ENCODE measurements at regions not wholly inside any gene's neighbourhood (a gene's known extent, or its start where the extent isn't known, plus 50 kb on each side); places are given as distances from the start of the nearest gene placed in this dataset.
"Not testable (repeated sequence)": the region's sequence is repeated elsewhere in the genome, so short reads cannot be mapped to it uniquely, and the experiment has no call there.

DNA sequence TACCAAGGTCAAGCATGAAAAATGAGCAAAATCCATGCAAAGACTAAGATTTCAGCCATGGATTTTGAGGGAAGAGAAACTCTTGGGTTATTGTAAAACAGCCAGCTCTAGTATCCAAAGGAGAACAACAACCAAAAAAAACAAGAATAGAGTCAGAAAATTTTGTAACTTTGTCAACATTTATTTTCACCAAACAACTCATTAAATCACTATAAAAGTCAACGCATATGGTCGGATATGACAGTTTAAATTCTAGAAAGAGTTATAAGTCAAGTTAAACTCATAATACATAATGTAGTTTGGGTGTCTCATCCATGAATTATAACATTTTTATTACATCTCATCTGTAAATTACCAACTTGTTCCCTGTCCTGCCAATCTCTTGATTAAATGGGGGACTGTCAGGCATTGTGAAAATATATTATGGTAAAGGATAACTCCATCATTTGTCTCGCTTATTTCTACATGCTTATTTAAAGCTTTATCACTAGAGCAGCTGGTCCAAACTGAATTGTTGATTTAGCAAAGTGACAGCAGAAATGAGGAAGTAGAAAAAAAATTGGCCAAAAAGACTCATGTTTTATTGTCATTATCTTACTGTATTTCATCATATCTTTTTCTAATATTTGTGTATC is 224.8 kb upstream of the NOCT start:
- DNase-seq, result peak; percentile 8 to 13

DNA sequence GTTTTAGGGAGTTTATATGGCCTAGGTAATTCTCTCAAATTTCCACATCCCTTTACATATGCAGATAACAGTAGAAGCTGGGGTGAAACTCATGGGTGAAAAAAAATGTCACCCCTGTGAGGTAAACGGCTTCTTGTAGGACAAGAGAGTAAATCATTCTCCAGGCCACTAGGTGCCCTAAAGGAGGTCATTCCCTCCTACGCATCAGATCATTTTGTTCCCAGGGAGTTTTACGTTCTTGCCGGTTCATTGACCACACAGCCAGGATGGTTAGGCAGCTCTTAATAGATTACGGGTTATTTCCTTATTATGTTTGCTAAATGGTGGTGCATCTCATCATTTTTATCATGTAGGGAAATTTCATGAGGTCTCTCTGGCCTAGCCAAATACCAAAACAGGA is 225.8 kb upstream of the NOCT start:
- DNase-seq, result no peak

DNA sequence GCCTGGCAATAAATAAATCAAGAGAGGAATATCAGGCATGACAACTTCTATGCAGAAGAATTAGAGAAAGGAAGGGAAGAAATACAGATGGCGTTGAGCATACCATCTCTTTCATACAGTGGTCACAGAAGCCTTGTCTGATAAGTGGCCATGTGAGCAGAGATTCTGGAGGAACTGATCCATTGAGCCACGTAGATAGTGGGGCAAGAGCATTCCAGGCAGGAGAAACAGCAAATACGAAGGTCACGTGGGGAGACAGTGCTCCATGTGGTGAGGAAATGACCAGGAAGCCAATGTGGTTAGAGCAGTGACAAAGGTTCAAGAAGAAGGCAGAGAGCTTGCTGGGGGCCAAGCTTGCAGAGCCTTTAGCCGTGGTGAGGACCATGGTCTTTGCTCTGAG is 226.7 kb upstream of the NOCT start:
- DNase-seq, result no peak

DNA sequence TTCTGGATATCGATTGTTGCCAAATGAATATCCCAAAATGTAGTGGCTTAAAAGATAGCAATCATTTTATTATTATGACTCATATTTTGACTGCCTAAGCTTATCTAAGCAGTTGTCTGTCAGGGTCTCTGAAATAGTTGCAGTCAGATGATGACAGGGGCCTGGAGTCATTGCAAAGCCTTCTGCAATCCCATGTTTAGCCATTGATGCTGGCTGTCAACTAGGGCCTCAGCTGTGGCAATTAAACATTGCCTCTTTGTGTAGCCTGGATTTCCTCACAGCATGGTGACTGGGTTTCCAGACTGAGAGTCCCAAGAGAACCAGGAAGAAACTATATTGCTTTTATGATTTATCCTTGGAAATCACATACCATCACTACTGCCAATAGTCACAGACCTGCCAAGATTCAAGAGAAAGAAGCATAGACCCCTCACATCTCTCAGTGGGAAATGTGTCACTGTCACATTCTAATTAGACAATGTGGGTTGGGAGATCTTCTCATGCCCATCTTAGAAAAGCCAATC is 227.3 kb upstream of the NOCT start:
- DNase-seq, result no peak

DNA sequence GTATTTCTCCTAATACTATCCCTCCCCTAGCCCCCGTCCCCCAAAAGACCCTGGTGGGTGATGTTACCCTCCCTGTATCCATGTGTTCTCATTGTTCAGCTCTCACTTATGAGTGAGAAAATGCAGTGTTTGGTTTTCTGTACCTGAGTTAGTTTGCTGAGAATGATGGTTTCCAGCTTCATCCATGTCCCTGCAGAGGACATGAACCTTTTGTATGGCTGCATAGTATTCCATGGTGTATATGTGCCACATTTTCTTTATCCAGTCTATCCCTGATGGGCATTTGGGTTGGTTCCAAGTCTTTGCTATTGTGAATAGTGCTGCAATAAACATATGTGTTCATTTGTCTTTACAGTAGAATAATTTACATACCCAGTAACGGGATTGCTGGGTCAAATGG is 235.8 kb upstream of the NOCT start:
- not testable (repeated sequence) for DNase-seq

DNA sequence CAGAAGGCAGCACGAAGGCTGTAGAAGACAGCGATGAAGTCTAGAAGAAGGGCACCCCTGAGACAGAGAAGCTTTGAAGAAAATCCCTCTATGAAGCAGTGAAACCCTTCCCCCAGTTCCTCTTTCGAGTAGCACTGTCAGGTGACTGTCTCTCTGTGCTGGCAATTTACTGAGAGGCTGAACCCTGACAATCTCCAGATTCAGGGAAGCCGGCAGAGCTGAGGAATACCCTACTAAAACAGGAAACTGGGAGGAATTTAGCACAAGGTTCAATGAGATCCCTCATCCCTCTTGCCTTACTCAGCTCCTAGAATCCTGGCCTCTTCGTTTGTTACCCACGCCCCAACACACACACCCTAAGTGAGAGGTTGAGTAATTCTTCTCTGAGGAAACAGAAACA is 239.7 kb upstream of the NOCT start:
- DNase-seq, result peak; percentile 62 to 66

DNA sequence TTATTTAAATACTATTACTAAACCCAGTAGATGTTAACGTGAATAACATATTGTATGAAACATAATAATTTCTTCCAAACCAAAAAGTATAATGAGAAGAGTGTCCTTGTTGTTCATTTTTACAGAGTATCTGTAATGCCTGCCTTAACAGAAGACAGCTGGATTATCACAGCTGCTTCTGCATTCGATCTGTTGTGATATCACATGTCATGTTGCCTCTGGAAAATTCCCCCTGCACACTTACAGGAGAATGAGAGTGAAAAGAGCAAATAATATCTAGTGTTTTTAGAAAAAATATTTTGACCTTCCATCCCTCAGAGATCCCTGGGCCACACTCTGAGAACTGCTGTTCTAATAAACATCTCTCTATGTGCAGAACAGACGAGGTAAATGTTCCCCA is 240.1 kb upstream of the NOCT start:
- no peak for DNase-seq

DNA sequence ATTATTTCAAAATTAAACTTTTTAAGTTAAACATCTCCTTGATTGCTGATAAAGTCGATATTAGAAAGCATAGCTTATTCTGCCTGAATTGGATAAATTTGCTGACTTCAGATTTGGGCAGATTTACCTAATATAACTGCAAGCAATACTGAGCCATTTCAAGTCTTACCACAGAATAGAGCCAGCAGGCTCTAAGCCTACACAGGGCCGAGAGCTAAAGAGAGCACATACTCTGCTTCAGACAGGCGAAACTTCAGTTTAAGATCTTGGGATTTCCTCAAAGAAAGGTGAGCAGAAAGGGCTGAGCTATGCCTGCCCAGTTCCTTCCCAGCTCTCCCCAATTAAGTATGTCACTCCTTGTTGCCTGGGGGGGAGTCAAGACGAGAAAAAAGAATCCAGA is 240.6 kb upstream of the NOCT start:
- no peak for DNase-seq

DNA sequence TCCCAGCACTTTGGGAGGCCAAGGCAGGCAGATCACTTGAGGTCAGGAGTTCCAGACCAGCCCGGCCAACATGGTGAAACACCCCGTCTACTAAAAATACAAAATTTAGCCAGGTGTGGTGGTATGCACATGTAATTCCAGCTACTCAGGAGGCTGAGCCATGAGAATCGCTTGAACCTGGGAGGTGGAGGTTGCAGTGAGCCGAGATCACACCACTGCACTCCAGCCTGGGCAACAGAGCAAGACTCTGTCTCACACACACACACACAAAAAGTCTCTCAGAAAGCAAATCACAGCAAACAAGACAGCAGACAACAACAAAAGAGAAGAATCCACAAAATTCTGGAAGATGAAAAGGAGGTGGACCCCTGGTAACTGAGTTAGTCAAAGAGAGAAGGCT is 241.5 kb upstream of the NOCT start:
- not testable (repeated sequence) for DNase-seq

DNA sequence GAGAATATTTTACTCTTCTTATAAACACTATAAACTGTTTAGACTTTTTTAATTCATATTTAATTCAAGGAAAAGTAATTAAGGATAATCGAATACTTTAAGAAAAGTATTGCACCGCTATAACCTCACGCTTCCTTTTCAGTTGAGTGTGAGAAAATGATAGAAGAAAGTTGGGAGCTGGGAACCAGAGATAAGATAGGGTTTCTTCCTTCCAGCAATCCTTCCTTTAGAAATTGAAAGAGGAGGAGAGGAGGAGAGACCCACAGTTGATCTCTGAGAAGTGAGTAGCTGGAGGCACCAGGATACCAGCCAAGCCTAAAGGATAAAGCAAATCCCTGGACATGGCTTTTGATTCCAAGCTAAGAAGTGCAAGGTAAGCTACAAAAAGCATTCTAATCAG is 242.3 kb upstream of the NOCT start:
- DNase-seq, result no peak

DNA sequence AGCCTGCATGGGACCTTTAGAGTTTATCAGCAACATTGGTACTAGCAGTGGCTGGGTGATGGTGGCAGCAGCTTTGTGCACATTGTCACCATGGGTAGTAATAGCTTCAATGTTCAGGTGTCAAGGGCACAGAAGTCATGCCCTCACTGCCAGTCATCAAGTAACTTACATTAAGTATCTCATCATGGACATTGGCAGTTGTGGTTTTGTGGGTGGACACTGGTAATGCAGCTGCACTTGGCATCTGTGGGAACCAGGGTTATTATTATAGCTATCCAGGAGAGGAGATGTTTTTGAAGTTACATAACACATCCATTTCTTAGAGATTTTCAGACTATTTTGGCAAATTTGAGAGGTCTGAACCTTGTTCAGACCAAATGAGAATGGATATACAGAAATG is 243.2 kb upstream of the NOCT start:
- DNase-seq, result no peak

DNA sequence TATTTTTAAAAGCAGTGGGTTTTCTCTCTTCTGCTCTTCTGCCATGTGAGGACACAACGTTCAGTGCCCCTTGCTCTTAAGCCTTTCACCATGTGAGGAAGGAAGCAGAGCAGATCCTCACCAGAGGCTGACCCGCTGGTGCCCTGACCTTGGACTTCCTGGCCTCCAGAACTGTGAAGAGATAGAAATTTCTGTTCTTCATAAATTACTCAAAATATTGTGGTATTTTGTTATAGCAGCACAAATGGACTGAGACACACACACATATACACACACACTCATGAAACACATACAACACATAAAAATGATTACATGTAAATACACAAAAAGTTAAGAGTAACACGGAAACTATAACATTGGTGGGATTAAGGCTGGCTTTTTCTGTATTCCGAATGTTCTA is 244.8 kb upstream of the NOCT start:
- no peak for DNase-seq

DNA sequence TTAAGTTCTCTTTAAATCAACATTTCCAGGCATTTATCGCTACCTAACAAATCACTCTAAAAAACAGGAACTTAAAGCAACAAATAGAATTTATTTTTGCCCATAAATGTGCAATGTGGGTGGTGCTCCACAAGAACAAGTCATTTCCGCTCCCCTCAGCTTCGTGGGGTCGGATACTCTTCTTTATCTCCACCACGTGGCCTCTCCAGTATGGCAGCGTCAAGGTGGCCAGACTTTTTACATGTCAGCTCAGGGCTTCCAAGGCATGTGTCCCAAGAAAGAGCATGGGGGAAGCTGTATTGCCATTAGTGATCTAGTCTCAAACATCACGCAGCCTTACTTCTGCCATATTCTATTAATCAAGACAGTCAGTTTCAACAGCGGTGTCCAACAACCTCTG is 249.2 kb upstream of the NOCT start:
- DNase-seq, result no peak

DNA sequence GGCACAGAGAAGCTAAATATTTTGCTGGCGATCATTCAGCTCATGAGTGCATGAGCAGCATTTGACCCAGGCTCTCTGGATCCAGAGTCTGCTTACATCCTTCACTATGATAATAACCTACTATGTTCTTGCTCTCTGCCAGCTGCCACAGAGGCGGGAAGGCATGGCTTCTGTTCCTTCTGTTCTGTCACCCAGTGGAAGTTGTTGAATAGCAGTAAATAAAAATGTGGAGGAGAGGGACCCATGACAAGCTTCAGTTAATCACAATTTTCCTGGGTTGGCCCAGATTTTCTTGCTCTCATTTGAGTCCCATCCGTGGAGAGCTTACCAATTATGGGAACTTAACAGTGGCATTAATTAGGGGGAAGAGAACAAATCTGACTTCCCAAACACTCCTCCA is 250.1 kb upstream of the NOCT start:
- no peak for DNase-seq

DNA sequence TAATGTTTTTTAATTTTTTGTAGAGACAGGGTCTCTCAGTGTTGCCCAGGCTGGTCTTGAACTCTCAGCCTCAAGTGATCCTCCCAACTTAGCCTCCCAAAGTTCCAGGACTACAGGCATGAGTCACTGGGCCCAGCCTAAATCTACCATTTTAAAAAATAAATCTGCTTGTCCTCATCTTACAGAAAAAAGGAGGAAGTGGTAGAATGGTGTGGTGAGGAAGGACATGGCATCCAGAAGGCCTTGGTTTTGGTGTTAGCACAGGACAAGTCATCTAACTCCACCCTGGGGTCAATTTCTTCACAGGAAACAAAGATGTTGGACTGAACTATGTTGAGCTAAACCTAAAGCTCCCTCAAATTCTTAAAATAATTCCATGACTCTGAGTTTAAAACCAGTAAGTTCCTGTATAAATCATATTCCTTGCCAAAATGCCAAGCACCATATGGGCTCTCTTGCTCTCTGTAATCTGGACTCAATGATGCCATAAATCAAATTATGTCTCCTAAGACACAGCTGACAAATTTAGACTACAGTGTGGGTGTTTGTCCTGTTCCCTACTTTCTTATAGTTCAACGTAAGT is 253.9 kb upstream of the NOCT start:
- peak; percentile 5 to 28 for DNase-seq

DNA sequence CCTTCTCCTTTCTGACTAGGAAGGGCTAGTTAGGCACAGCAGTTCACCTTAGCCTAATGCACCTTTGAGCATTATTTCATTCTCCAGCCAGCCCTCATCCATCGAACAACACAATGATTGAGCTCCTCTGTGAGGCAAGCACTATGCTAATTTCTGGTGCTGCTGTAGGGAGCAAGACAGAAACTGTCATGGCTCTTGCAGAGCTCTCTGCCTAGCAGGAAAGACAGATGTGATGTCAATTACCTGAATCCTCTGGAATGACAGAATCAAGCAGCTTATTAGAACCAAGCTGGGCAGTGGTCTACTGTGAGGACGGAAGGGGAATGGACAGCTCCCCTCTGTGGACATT is 256.1 kb upstream of the NOCT start:
- no peak for DNase-seq

DNA sequence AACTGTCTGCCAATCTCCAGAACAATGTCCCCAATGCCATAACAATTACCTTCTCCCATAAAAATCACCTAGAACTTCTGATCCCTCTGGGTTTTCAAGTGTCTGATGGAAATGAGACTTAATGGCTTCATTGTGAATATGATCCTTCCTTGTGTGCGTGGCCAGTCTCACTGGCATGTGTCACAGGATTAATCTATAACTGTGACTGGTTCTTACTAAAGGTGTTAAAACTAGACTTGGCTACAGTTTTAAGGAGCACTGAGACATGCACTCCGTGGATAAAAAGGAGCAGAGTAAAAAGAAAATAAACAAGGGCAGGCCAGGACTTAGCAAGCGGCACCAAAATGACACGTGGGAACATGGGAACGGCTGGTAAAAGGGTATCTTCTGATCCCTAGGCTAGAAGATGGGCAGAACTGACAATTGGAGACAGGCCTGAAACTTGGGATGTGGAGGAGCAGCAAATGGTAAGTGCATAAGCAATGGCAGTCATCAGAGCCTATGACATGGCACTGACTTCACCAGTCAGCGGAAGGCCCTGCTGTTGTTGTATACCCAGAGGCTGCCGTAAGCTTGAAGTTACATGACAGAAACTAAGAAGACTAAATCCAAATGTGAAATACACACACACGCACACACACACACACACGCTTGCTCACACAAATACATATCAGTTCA is 256.6 kb upstream of the NOCT start:
- no peak for DNase-seq

DNA sequence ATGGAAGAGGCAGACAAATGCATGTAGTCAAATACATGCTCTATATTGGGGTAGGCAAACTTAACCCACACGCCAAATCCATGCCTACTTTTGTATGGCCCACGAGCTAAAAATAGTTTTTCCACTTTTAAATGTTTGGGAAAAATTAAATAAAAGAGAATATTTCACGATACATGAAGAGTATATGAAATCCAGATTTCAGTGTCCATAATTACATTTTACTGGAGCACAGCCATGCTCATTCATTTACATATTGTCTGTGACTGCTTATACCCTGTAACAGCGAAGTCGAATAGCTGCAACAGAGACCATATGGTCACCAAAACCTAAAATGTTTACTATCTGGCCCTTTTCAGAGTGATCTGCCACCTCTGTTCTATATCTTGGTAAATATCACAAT is 257.4 kb upstream of the NOCT start:
- no peak for DNase-seq

DNA sequence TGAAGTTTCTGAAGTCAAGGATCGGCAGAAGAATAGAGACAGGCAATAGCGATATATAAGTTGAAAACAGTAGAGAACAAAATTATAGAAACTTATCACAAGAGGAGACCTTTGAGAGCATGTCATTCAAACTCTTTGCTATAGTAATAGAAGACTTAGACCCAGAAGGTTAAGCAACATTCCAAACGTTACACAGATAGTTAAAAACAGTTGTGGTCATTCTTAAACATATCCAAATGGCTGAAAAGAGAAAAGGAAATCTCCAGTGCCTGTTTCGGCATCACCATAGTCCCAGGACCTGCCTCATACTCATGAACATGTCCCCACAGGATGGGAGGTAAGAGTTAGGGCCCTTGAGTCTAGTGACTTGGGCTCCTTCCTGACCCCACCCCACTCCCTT is 258.1 kb upstream of the NOCT start:
- DNase-seq, result no peak

DNA sequence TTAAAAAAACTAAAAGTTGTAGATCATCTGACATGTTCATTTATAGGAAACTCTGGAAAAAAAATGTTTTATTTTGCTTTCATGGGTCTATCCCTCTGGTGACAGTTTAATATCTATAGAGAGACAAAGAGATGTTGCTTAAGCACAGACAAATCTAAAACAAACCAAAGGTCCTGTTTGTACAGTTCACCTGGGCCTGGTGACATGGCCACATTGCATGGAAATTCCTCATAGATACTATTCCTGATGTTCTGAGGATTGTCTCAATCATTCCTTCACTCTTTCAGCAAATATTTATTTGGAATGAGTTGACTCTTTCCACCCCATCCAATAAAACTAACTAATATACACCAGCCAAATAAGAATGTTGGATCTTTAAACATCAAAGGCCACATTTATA is 259.1 kb upstream of the NOCT start:
- DNase-seq, result no peak

DNA sequence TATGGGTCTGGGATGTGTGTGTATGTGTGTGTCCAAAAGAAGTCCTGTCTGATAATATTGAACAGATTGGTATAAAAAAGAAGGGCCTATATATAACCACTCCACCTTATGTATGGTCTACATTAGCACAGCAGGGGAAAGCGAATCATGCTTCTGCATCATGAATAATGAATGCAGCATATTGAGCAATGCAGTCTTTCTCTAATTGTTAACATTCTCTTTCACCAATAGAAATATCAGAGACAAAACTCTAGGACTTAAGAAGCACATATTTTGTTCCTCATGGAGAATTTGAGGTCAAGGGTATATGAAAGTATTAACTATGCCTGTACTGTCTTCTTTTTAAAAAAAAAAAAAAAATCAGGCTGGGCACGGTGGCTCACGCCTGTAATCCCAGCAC is 264.3 kb upstream of the NOCT start:
- DNase-seq, result no peak

DNA sequence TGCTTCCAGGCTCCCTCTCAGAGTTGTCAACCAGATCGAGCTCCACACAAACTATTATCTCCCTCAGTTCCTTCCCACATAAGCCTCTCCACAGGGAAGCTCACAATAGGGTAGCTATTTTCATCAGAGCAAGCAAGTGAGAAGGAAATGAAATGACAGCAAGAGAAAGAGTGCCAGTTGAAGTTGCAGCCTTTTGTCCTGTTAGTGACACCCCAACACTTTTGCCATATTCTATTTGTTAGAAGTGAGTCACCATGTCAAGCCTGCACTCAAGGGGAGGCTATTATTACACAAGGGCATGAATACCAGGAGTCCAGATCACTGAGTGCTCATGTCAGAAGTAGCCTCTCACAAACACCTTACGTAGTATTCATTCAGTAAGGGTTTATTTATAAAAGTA is 266.3 kb upstream of the NOCT start:
- no peak for DNase-seq

DNA sequence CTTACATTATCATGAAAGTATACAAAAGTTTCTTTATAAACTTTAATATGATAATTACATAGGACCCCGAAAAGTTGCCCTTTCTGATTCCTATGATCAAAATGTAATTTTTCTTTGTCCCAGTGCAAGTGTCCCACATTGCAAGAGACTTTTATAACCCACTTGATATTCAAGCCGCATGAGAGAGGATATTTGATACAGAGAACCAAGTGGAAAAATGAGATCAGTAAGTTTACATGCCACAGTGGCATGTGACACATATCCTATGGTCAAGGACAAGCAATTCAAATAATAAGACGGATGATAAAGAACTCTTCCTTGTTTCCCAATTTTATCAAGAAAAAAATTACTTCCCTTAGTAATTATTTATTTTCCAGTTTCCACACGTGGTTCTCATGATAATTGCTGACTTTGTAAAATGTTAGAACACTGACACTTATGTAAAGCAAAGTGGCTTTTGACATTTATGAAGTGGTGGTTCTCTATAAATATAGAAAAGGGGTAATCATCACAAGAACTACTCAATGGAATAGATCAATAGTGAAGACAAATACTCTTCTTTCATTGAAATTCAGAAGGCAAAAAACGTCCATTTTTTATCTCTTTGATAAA is 273.7 kb upstream of the NOCT start:
- DNase-seq, result no peak

All from AML-193 (cell line).